ENCODE measurements at regions not wholly inside any gene's neighbourhood (a gene's known extent, or its start where the extent isn't known, plus 50 kb on each side); places are given as distances from the start of the nearest gene placed in this dataset.

DNA sequence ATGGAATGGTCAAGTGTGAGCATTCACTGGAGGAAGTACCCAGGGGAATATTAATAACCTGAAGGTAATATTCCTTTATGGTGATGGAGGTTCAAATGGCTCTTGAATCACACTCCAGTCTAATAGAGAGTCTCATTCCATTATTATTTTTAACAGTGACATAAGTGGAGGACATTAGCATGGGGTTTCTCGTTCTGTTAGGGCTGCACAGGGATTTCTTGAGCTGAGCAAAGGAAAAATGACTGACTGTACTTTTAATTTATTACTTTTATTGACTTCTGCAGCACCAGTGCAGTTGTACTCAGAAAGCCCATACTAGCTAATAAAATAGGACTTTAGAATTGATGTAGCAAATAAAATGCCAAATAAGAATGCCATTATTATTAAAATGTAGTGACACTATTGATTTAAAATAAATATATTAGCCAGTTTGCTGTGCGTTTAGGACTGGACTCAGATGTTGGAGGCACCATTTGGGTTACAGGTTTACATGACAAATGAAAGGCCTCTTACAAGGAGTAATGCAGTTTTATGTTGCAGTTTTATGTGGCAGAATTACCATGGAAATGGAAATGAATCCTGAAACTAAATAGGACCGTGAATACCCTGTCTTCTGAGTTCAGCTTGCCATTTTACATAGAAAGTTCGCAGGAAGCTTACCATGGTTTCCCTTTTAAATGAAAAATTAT is 705.1 kb upstream of the GRM7 start:
- no peak for DNase-seq (ENCODE audit: low spot score, unreplicated experiment)
- Mint-ChIP-seq H3K4me1 (ENCODE audit: low read depth) (peaks cover 7% of the 10 kb centered on the region), H3K4me3 (ENCODE audit: low read depth) (no peak overlapping the region), H3K27me3 (no peaks in the 10 kb centered on the region), H3K27ac (no peak overlapping the region), H3K36me3 (ENCODE audit: insufficient read depth) (no peaks in the 10 kb centered on the region), H3K9me3 (ENCODE audit: low read depth) (no peaks in the 10 kb centered on the region)
- TF ChIP-seq, protein P1, sequence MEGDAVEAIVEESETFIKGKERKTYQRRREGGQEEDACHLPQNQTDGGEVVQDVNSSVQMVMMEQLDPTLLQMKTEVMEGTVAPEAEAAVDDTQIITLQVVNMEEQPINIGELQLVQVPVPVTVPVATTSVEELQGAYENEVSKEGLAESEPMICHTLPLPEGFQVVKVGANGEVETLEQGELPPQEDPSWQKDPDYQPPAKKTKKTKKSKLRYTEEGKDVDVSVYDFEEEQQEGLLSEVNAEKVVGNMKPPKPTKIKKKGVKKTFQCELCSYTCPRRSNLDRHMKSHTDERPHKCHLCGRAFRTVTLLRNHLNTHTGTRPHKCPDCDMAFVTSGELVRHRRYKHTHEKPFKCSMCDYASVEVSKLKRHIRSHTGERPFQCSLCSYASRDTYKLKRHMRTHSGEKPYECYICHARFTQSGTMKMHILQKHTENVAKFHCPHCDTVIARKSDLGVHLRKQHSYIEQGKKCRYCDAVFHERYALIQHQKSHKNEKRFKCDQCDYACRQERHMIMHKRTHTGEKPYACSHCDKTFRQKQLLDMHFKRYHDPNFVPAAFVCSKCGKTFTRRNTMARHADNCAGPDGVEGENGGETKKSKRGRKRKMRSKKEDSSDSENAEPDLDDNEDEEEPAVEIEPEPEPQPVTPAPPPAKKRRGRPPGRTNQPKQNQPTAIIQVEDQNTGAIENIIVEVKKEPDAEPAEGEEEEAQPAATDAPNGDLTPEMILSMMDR (IDR thresholded peaks at IDR 0.05; ENCODE audit: unreplicated experiment), result no peak

DNA sequence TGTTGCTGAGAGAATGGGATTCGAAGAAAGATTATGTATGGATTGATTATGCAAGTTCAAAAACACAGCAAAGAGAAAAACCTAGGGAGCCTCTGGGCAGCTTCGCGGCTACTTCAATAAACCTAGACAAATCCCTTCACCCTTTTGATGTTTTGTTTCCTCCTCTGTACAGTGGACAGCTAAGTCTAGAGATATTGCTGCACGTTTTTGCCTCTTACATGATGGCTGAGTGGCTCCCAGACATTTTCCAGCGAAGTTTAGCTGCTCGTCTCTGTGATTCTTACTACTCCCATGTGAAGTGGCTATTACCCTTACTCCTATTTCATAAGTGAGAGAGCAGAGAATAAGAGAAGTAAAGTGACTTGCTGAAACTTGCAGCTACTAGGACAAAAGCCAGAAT is 695.0 kb upstream of the GRM7 start:
- peaks cover 2% of the 10 kb centered on the region for H3K9me3 Mint-ChIP-seq (ENCODE audit: low read depth)
- no peak overlapping the region for H3K27ac Mint-ChIP-seq
- H3K4me1 Mint-ChIP-seq (ENCODE audit: low read depth), result no peaks in the 10 kb centered on the region

DNA sequence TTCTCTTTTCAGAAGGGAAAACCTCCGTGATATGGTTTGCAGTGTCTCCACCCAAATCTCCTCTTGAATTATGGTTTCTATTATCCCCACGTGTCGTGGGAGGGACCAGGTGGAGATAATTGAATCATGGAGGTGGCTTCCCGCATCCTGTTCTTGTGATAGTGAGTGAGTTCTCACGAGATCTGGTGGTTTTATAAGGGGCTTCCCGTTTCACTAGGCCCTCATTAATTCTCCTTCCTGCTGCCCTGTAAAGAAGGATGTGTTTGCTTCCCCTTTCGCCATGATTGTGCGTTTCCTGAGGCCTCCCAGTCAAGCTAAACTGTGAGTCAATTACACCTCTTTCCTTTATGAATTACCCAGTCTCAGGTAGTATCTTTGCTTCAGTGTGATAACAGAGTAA is 692.7 kb upstream of the GRM7 start:
- DNase-seq (ENCODE audit: low spot score, unreplicated experiment), result no peak
- Mint-ChIP-seq H3K4me3 (ENCODE audit: low read depth) (no peak overlapping the region), H3K4me1 (ENCODE audit: low read depth) (no peaks in the 10 kb centered on the region), H3K9me3 (ENCODE audit: low read depth) (peaks cover 2% of the 10 kb centered on the region), H3K27me3 (no peaks in the 10 kb centered on the region), H3K27ac (no peak overlapping the region), H3K36me3 (ENCODE audit: insufficient read depth) (no peaks in the 10 kb centered on the region)
- TF ChIP-seq, protein P1 (IDR thresholded peaks at IDR 0.05; ENCODE audit: unreplicated experiment), result no peak

More for the DNA sequence above, 695.0 kb upstream of the GRM7 start:
- TF ChIP-seq, protein P1 (IDR thresholded peaks at IDR 0.05; ENCODE audit: unreplicated experiment), result no peak
- Mint-ChIP-seq H3K36me3 (ENCODE audit: insufficient read depth) (no peaks in the 10 kb centered on the region), H3K27me3 (no peaks in the 10 kb centered on the region), H3K4me3 (ENCODE audit: low read depth) (no peak overlapping the region)
- no peak for DNase-seq (ENCODE audit: low spot score, unreplicated experiment)

DNA sequence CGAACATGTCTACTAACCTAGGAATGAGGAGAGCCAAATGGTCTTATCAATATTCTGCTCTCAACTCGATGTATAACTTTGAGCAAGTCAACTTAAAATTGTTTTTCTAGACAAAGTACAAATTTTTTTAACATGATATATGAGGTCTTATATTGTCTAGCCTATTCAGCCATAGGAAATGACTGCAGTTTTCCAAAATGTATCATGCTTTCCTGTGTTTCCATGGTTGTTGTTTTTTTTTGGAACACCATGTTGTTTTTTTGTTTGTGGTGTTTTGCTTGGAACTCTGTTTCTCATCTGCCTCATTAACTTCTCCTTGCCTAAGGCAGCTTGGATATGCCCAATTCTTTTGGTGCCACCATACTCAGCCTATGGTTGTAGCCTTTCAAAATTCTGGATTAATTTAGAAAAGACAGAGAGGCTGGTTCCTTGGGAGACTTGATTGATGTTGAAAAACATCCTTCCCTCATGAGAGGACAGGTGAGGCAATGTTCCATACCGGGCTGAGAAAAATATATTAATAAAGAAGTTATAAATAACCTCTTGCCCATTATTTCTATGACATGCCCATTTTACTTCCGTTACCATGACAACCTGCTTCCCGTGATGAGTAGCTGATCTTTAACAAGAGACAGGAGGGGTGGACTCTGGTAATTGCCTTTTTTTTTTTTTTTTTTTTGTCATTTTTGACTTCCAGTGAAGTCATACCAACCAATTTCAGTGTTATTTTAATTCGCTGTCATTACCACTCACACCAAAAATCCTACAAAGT is 687.9 kb upstream of the GRM7 start:
- no peaks in the 10 kb centered on the region for H3K36me3 Mint-ChIP-seq (ENCODE audit: insufficient read depth)
- TF ChIP-seq, protein P1 (IDR thresholded peaks at IDR 0.05; ENCODE audit: unreplicated experiment), result no peak
- no peaks in the 10 kb centered on the region for H3K9me3 Mint-ChIP-seq (ENCODE audit: low read depth)
- H3K4me3 Mint-ChIP-seq (ENCODE audit: low read depth), result no peak overlapping the region
- H3K4me1 Mint-ChIP-seq (ENCODE audit: low read depth), result peaks cover 3% of the 10 kb centered on the region
- H3K27ac Mint-ChIP-seq, result no peak overlapping the region
- H3K27me3 Mint-ChIP-seq, result no peaks in the 10 kb centered on the region
- DNase-seq (ENCODE audit: low spot score, unreplicated experiment), result no peak

DNA sequence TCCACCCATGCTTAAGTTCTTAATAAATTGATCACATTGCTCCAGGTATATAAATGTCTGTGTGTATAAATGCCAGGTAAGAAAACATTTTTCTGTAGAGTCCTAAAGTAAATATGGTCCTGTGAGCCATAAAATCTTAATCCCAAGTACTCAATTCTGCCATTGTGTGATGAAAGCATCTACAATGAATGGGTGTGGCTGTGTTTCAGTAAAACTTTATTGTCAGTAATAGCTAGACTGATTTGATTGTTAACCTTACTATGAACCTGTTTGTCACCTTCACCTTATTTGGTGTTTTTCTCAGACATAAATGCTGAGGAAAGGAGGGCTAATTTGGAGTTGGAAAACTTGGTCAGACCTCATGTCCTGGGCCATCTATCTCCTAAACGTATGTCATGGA is 683.5 kb upstream of the GRM7 start:
- Mint-ChIP-seq H3K4me3 (ENCODE audit: low read depth) (no peak overlapping the region), H3K27me3 (no peaks in the 10 kb centered on the region), H3K9me3 (ENCODE audit: low read depth) (no peaks in the 10 kb centered on the region), H3K4me1 (ENCODE audit: low read depth) (peaks cover 3% of the 10 kb centered on the region), H3K36me3 (ENCODE audit: insufficient read depth) (no peaks in the 10 kb centered on the region), H3K27ac (no peak overlapping the region)
- TF ChIP-seq, protein P1 (IDR thresholded peaks at IDR 0.05; ENCODE audit: unreplicated experiment), result no peak
- no peak for DNase-seq (ENCODE audit: low spot score, unreplicated experiment)
